HuH-7.5 (cell line): ENCODE measurements at regions not wholly inside any gene's neighbourhood (a gene's known extent, or its start where the extent isn't known, plus 50 kb on each side); places are given as distances from the start of the nearest gene placed in this dataset.

Source experiments
- DNase-seq: peaks from one replicate; pipeline ENCODE4 v3.0.0; 2011; ENCODE audit warnings: low spot score

DNA sequence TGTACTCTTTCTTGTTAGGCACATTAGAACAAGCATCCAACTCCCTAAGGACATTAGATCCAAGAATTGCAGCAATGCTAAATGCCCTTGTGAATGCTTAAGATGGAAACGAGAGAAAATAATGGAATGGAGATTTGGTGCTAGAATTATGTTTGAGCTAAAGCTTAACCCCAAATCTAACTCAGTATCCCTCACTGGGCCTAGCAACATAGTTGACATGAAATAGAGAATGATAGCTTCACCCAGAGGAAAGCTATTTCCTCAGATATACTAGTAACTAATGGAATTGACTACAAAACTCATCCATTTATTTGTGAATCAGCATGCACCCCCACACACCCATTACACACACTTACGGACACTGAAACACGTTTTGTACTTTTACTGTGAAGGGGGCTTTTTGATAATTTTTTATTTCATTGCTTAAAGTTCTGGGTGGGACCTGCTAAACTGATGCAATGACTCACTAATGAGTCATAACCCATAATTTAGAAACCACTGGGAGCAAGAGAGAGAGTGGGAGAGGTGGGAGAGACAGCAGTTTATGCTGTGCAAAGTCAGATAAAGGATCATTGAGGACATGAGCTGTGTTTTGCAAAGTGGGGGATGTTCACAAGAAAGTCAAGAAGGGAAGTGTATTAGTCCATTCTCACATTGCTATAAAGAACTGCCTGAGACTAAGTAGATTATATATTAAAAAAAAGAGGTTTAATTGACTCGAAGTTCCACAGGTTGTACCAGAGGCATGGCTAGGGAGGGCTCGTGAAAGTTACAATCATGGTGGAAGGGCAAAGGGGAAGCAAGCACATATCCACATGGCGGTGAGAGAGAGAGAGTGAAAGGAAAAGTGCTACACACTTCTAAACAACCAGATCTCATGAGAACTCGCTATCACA lies 382.7 kb downstream of the SFMBT2 start:
- DNase-seq, result no peak

DNA sequence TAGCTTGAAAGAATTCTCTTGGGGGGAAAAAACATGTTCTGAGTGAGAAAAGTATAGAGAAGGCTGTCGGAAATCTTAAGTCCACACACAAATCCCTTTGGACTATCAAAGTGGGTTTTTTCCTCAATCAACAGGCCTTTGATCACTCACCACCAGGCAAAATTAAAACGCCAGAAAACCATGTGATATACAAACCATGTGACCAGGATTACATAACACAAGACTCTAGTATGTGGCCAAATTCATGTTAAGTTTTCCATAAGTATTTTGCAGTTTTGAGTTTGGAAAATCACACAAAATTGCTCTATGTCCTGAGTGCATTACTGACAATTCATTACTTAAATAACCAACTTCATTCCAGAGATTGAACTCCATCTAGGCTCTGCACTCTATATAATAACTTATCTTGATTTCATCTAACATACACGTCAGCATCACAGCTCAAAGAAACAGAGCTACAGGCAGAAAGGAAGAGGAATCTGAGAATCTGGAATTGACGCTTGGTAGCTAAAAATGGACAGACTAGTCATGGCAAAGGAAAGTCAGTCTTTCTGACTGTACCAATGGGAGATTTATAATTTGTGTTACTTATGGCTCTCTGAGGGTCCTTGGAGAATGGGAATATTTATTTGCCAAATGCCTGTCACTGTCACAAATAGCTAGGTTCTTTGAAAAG lies 383.5 kb downstream of the SFMBT2 start:
- no peak for DNase-seq

DNA sequence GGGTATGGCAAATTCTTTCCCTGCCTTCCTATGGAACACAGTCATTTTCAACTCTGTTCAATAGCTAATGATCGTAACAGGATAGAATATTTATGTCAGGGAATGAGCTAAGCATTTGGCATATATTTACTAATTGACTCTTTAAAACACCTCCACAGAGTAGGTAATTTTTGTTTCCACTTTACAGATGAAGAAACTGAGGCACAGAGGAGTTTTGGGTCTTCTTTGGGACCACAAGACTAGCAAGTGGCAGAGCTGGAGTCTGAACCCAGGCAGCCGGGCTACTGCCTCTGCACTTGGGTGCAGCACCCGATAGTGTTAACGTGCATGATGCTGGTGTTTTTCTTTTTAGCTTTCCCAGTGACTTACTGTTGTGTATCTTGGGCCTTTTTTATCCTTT lies 384.0 kb downstream of the SFMBT2 start:
- no peak for DNase-seq

DNA sequence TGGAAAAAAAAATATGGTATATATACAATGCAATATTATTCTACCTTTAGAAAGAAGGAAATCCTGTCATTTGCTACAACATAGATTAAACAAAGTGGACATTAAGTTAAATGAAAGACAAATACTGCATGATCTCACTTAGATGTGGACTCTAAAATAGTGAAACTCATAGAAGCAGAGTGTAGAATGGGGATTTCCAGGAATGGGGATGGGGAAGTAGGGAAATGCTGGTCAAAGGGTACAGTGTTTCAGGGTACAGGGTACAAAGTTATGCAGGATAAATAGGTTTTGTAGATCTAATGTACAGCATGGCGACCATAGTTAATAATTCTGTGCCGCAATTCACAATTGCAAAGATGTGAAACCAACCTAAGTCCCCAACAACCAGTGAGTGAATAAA lies 385.5 kb downstream of the SFMBT2 start:
- no peak for DNase-seq

DNA sequence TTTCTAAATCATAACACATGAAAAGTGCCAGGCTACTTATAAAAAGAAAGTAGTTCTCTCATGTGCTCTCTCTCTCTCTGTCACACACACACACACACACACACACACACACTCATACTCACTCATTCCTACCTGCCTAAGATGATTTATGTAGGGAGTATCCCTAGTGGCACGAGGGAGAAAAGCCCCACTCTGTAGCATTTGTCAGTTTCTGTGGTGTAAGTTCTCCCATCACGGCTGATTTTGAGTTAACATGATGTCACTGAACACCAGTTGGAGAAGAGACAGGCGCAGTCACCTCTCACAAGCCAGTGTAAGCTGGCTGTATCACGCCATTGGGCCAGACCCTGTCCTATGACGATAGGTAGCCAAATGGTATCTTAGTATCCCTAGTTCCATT lies 395.4 kb downstream of the SFMBT2 start:
- no peak for DNase-seq

DNA sequence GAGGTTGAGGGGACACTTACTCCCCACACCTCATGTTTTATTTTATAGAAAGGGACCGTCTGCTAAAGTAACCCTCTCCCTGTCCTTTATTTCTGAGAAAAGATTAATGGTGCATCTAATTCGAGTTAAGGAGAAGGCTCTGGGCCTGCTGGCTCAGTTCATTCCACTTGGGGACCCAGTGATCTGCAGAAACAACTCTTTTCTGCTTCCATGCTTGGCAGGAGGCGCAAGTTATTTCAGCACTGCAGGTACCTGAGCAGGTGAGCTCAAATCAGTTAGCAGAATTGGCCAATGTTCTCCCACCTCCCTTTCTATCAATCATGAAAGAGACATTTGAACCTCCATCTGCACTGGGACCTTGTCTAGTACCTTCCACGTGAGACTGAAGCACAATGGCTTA lies 396.1 kb downstream of the SFMBT2 start:
- no peak for DNase-seq

DNA sequence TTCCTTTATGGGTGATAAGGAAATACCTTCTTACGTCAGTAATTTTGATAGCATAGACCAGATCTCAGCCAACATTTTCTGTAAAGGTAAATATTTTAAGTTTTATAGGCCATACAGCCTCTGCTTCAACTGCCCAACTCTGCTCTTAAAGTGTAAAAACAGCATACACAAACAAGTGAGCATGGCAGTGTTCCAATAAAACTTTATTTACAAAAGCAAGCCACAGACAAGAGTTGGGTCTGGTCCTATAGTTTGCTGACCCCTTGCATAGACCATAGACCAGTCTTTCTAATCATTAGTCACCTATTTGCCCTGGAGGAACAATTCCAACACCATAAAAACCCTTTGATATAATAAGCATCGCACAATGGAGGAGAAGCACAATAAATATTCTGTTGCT lies 398.8 kb downstream of the SFMBT2 start:
- DNase-seq, result no peak

DNA sequence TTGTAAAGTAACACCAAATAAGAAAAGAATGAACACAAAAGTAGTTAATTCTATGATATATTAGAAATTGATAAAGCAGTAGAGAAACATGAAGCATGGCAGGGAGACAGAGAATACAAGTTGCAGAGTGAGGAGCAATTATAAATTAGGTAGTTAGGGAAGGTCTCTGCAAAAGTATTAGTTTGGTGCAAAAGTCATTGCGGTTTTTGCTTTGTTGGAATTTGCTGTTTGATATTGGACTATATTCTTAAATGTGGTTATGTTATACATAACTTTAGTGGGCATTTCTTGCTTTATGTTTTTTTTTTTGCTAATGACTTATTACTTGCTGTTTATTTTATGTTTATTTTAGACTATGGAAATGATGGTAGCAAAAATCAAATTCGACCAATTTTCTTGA lies 402.2 kb downstream of the SFMBT2 start:
- DNase-seq, result no peak

DNA sequence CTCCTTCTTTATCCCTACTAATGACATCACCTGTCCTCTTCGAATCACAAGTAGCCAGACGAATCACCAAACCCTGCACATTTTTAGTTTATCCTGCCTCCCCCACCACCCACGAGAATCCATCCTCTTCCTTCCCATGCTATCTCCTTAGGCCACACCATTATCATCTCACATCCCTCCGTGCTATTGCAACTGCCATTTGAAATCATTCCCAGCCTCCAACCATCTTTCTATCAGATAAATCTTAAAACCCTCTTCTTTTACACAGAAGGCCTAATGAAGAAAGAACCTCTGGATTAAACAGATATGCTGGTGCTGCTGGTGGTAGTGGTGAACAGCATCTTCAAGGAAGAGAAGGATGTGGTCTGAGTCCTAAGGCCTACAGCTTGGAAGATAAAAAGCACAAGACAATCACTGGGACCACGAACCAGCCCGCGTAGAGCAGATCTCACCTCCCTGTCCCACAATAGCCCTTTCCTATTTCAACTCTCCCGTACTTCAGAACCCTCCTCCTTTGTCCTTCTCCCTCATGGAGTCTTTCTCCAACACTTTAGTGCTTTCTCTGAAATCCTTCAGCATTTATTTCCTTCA lies 403.1 kb downstream of the SFMBT2 start:
- no peak for DNase-seq

DNA sequence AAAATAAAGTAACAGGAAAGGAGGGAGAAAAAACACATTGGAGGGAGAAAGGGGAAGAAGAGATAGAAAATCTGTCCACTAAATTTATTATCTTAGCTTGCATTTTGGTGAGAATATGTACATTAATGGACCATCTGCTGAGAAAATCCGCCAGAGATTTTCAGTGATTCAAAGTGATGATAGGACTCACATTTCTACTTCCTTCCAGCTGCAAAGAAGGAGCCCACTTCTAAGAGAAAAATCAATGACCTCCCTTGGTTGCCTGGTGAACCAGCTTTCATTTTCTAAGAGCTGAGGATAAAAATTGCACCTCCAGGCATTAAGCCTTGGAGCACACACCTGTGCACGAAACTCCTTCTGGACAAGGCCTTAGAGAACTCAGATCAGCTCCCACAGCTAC lies 404.3 kb downstream of the SFMBT2 start:
- no peak for DNase-seq

DNA sequence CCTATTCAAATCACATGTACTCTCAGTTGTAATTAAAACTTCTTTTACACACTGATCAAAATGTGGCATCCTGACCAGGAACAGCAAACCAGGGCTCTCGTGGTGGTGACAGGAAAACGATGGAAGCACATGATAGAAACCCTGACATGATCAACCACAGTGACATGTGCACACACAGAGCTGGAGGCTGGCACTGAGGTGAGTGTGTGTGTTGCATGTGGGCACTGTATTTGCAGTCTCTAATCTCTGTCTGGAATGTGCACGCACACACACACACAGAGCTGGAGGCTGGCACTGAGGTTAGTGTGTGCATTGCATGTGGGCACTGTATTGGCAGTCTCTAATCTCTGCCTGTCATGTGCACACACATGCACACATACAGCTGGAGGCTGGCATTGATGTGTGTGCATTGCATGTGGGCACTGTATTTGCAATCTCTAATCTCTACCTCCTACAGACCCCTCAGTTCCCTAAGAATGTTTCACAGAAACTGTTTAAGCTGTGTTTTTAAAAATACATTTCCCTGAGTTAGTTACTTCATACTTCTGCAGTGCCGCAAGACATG lies 406.9 kb downstream of the SFMBT2 start:
- no peak for DNase-seq

DNA sequence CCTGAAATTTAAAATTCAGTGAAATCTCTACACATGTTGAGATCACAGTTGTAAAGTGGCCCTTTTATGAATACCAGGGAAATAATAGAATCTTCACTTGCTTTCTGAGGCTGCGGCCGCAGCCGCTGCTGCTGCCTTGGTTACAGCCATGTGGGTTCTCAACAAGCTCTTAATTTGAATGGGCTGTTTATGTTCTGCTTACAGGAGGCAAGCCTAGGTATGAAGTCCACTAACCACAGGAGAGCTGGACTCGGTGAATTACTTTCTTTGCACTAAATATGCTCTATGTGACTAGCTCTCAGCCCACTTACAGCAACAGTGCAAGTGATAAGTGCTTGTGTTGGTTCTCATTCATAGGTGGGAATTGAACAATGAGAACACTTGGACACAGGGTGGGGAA lies 410.8 kb downstream of the SFMBT2 start:
- no peak for DNase-seq

DNA sequence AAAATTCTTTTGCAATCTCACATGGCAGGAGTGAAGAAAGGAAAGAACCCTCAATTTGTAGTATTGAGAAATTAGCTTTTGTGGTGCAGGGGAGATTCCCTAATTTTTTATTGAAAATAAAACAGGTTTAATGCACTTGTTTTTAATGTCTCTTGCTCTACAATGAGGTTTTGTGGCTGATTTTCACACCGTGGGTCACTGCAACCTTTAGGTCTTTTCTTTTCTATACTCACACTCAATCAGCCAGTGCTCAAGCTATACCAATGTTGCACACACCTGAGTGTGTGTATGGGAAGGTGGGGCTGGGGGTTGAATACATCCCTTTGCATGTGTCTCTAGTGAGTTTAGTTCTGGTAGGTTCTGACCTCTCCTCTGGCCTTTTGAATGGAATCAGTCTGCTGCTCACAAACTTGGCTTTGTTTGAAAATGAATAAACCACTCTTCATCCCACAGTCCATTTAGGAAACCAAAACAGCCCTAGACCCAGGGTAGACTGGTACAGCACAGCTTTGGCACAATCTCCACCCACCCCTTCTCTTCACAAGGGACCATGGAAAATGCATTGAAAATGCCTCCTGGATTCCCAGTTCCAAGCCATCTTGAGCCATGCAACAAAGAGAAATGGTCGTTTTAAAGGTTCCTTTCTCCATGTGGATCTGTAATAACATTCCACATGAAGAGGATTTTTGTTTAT lies 411.5 kb downstream of the SFMBT2 start:
- no peak for DNase-seq

DNA sequence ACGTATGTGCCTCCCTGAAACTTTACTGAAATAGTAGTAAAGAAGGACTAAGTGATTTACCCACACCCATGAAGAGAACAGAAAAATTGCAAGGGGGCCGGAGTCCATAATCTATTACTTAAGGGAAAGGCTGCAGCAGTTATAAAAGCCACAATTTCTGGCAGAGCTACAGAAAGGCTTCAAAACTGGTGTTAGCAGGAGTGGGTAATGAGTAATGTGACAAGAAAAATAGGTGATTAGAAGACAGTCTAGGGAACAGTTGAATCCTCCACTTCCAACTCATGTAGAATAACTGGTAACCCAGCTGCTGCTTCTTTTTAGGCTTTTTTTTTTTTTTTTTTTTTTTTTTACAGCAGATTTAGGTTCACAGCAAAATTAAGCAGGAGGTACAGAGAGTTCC lies 413.3 kb downstream of the SFMBT2 start:
- DNase-seq, result no peak

DNA sequence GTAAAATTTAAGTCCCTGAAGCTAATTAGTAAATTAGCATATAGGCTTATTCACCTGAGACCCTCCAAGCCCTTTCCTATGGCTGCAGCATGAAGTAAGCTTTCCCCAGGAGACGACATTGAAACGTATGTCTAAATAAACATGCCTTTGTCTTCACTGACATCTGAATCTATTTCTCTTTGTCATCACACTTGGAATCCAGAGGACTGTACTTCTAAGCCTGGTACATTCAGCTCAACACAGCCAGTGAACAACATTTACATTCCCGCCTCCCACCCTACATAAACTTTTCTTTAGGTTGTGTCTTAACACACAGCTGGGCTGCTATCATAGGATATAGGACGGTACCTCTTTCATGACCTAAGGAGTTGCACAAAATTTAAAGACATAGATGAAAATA lies 414.4 kb downstream of the SFMBT2 start:
- no peak for DNase-seq

DNA sequence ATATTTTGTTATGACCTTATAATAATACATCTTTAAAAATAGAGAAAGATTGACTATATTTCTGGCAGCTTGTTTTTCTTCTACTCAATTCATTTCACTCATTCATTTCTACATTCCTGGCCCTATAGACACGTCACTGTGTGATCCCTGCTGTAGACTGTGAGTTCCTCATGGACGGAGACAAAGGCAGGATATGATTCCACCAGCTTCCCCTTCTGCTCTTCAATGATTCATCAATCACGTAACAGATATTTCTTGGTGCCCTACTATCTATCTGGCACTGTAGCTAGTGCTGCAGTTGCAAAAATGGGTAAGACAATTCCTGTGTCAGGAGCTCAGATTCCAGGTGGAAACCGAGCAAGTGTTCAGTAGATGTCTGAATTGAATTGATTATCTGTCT lies 415.0 kb downstream of the SFMBT2 start:
- DNase-seq, result no peak

DNA sequence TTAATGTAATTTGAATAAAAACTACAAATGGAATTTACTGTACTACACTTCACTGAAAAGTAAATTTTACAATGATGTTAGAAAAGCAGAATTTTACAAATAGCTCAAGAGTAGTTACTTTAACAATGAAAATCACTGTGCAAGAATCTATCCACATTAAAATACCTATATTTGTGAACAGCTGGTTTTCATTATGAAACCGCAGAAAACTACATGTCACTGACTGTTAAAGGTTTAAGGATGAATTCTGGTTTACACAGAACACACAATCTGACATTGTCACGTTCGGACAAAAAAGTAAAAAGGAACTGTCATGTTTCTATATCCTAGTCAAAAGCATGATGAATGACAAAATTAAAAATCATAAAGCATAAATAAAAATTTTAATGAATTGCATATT lies 415.3 kb upstream of the PRKCQ start:
- DNase-seq, result no peak

DNA sequence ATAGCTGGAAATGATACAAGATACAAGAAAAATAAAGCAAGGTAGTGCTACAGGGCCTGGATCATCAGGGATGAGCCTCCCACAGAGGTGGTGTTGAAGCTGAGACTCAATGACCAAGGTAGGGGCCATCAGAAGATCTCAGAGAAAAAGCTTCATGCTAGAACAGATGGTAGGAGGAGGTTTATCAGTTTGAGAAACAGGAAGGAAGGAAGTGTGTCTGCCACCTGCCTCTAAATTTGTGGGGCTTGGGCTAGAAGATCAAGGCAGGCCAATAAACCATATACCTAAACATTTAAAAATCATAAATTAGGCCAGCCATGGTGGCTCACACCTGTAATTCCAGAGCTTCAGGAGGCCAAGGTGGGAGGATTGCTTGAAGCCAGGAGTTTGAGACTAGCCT lies 410.8 kb upstream of the PRKCQ start:
- DNase-seq, result no peak

DNA sequence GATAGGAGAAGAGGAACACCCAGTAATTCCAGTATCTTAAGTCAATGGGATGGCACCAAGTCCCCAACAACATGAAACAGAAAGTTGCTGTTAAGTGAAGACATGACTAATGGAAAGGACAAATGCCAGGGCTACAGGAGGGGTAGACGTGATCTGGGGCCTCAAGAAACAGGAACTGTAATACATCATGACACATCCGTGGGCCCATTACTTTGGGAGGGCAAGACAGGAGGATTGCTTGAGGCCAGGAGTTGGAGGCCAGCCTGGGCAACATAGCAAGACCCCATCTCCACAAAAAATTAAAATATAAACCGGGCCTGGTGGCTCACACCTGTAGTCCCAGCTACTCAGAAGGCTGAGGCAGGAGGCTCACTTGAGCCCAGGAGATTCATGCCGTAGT lies 408.6 kb upstream of the PRKCQ start:
- no peak for DNase-seq

DNA sequence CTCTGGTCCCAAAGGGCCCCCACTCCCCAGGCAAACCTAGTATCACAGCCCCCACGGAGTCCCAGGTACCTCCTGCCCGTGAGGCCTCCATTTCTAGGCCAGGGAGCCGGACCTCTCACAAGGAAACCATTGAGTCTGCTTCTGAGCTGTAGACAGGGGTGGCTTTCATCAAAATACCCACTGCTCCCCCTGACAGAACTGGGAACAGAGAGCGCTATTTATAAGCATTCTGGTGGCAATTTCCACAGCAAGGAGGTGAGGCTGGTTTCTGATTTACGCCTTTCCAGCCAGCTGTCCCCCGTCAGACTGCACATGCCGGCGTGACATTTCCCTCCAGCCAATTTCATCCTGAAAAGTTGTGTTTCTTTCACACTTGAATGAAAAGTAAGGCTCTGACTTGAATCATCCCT lies 407.5 kb upstream of the PRKCQ start:
- no peak for DNase-seq

DNA sequence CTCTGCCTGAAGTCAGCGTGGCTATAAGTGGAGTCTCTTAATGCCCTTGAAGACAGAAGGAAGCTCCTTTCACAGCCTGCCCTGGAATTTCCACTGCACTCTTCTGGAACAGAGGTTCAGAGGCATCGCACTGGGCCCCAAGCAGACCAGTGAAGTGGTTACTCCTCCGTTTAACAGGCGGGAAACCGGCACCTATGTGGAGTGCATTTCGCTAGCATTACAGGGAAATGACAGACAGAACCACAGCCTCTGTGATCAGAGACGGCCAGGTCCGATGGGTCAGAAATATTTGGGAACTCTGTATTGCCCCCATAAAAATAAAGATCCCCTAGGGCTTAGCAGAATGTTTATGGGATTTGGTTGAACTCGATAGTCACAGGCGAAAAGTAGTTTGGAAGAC lies 406.9 kb upstream of the PRKCQ start:
- DNase-seq, result no peak

DNA sequence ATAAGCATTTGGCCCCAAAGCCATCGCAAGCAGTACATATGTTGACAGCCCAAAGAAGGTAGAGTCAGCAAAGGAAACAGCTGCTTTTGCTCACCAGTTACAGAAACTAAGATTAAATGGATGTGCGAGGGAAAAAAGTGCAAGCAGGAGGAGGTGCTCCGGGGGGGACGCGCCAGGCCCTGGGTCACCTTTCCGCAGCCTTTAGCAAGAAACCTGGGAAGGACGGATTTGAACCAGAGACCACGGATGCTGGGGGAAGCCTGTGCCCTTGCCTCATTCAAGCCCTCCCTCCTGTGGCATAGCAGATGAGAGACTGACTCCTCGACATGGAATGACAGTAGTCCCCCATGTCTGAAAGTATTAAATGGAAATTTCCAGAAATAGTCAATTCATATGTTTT lies 405.6 kb upstream of the PRKCQ start:
- DNase-seq, result no peak
